GM12878 (cell line): ENCODE measurements at regions not wholly inside any gene's neighbourhood (a gene's known extent, or its start where the extent isn't known, plus 50 kb on each side); places are given as distances from the start of the nearest gene placed in this dataset.

ENCODE experiments used
- ATAC-seq: fragments of 200-7000 bp; cut with Tn5 transposase; 3 replicates; pipeline ENCODE4 v1.9.1; 2020; ENCODE audit warnings: mild to moderate bottlenecking, moderate library complexity
- BruUV-seq: library from RNA; stranded (reverse); fragments of 400-500 nt; replicated peaks from 2 replicates; lab custom pipeline; 2021; lab: Mats Ljungman, UMichigan
- CTCF ChIA-PET: fragments of 300-600 bp; sonication (Branson Sonifier 250); formaldehyde crosslinking; extraction: SDS; loops from one replicate; lab custom pipeline; 2021; ENCODE audit warnings: inconsistent platforms; lab: Yijun Ruan, JAX
- POLR2A ChIA-PET: fragments of 350-600 bp; formaldehyde crosslinking; extraction: SDS; loops from one replicate; lab custom pipeline; 2021; ENCODE audit warnings: inconsistent platforms; lab: Charles Lee
- RAD21 ChIA-PET: fragments of 300-600 bp; sonication (Branson Sonifier 250); formaldehyde crosslinking; loops from one replicate; lab custom pipeline; 2023; ENCODE audit warnings: antibody characterized with exemption; ENCODE audit not compliant: unreplicated experiment; lab: Charles Lee
- SMC1A ChIA-PET: fragments of 300-600 bp; sonication (Branson Sonifier 250); formaldehyde crosslinking; loops from one replicate; lab custom pipeline; 2023; ENCODE audit not compliant: unreplicated experiment, uncharacterized antibody; lab: Charles Lee
- DNase-seq: peaks from one replicate; pipeline ENCODE4 v3.0.0-alpha.2; 2011; ENCODE audit warnings: low read depth, low spot score
- FAIRE-seq: peaks from 3 replicates; lab custom pipeline; 2011; peaks lifted over from hg19 to GRCh38; lab: Jason Lieb, UNC
- H2AFZ ChIP-seq: 2 replicates; pipeline ENCODE4 v1.6.0; 2011; ENCODE audit warnings: low read depth, low read length, control low read depth; ENCODE audit not compliant: control insufficient read depth
- H3K27ac ChIP-seq: 2 replicates; pipeline ENCODE4 v1.5.1; 2011; ENCODE audit warnings: control low read depth; ENCODE audit not compliant: control insufficient read depth, insufficient read depth
- H3K27me3 ChIP-seq, 2 experiments: replicated peaks in 1 of 2; 2 replicates each; pipeline versions ENCODE4 v1.6.0 to v1.6.1; 2011; ENCODE audit warnings: low read length in 1 of 2; ENCODE audit not compliant: control insufficient read depth in 2 of 2, insufficient read depth in 2 of 2
- H3K36me3 ChIP-seq, 2 experiments: 2 replicates each; pipeline ENCODE4 v1.5.1; 2011; ENCODE audit warnings: low read length in 1 of 2; ENCODE audit not compliant: control insufficient read depth in 2 of 2, insufficient read depth in 2 of 2
- H3K4me1 ChIP-seq: 2 replicates; pipeline ENCODE4 v1.6.1; 2011; ENCODE audit warnings: mild to moderate bottlenecking, low read length, moderate library complexity, mixed read lengths; ENCODE audit not compliant: control insufficient read depth, insufficient read depth
- H3K4me2 ChIP-seq: 2 replicates; pipeline ENCODE4 v1.6.0; 2011; ENCODE audit warnings: control low read depth; ENCODE audit not compliant: control insufficient read depth, insufficient read depth
- H3K4me3 ChIP-seq: fragments of 200-600 bp; sonication (generic); 2 replicates; pipeline ENCODE4 v1.5.1; 2016
- H3K79me2 ChIP-seq: 2 replicates; pipeline ENCODE4 v1.6.0; 2011; ENCODE audit warnings: low read length; ENCODE audit not compliant: control insufficient read depth, insufficient read depth
- H3K9ac ChIP-seq: 2 replicates; pipeline ENCODE4 v1.8.0; 2011; ENCODE audit warnings: low read length, control low read depth, mixed read lengths; ENCODE audit not compliant: control insufficient read depth, insufficient read depth
- H3K9me3 ChIP-seq: replicated peaks from 3 replicates; pipeline ENCODE4 v1.5.1; 2011; ENCODE audit warnings: mild to moderate bottlenecking, low read length; ENCODE audit not compliant: control insufficient read depth, insufficient read depth
- H4K20me1 ChIP-seq: 2 replicates; pipeline ENCODE4 v1.6.0; 2011; ENCODE audit not compliant: control insufficient read depth, insufficient read depth
- CREB1 ChIP-seq: IDR thresholded peaks from 2 replicates; pipeline ENCODE4 v1.6.1; 2012; ENCODE audit warnings: low read depth, mild to moderate bottlenecking, inconsistent platforms
- EED ChIP-seq: sonication (generic); IDR thresholded peaks from 2 replicates; pipeline ENCODE4 v1.6.1; 2016; ENCODE audit warnings: antibody characterized with exemption, low read depth
- ELK1 ChIP-seq: IDR thresholded peaks from 2 replicates; pipeline ENCODE4 v1.6.1; 2012; ENCODE audit warnings: low read depth, low read length, improper control_type of control experiment
- IKZF1 ChIP-seq: fragments of 450-650 bp; conservative IDR thresholded peaks from 2 replicates; pipeline ENCODE4 v1.6.1; 2017; ENCODE audit warnings: antibody characterized with exemption, mild to moderate bottlenecking
- IRF4 ChIP-seq: IDR thresholded peaks from 2 replicates; pipeline ENCODE4 v1.6.1; 2011; ENCODE audit warnings: low read depth, low read length
- NFXL1 ChIP-seq: fragments of 450-650 bp; IDR thresholded peaks from 2 replicates; pipeline ENCODE4 v1.6.1; 2017; ENCODE audit warnings: antibody characterized with exemption, mild to moderate bottlenecking, borderline replicate concordance
- NR2C2 ChIP-seq: IDR thresholded peaks from 2 replicates; pipeline ENCODE4 v1.6.1; 2011; ENCODE audit warnings: borderline replicate concordance, low read depth; ENCODE audit not compliant: control insufficient read depth, insufficient read length
- POLR2AphosphoS5 ChIP-seq: IDR thresholded peaks from 2 replicates; pipeline ENCODE4 v1.6.1; 2011; ENCODE audit warnings: mild to moderate bottlenecking, low read length, inconsistent platforms
- PRDM15 ChIP-seq: fragments of 450-650 bp; formaldehyde crosslinking; IDR thresholded peaks from 2 replicates; pipeline ENCODE4 v1.4.0; 2020; ENCODE audit warnings: mild to moderate bottlenecking, moderate library complexity
- RAD51 ChIP-seq: fragments of 450-650 bp; IDR thresholded peaks from 2 replicates; pipeline ENCODE4 v1.6.1; 2016; ENCODE audit warnings: moderate library complexity, mild to moderate bottlenecking, inconsistent platforms
- RFX5 ChIP-seq: IDR thresholded peaks from 2 replicates; pipeline ENCODE4 v1.6.1; 2011; ENCODE audit warnings: low read depth, low read length, improper control_type of control experiment
- SREBF1 ChIP-seq: IDR thresholded peaks from 2 replicates; pipeline ENCODE4 v1.6.1; 2012; ENCODE audit warnings: mild to moderate bottlenecking, low read length
- SUZ12 ChIP-seq: fragments of 200-600 bp; sonication (generic); IDR thresholded peaks from one replicate; pipeline ENCODE4 v1.6.1; 2018; ENCODE audit warnings: antibody characterized with exemption, mild to moderate bottlenecking; ENCODE audit not compliant: unreplicated experiment
- TCF3 ChIP-seq: IDR thresholded peaks from 2 replicates; pipeline ENCODE4 v1.6.1; 2012; ENCODE audit warnings: low read depth, mild to moderate bottlenecking, low read length, borderline replicate concordance; ENCODE audit not compliant: insufficient read depth
- YY1 ChIP-seq: IDR thresholded peaks from 2 replicates; pipeline ENCODE4 v1.6.1; 2011; ENCODE audit warnings: low read depth, mild to moderate bottlenecking, low read length
- WGBS: methylation state at CpG from one replicate; pipeline ENCODE4 v1.1.6; 2016; ENCODE audit warnings: low lambda C conversion rate; ENCODE audit not compliant: insufficient replicate concordance, insufficient coverage; ENCODE audit errors: missing lambda C conversion rate; 5-methylcytosine and 5-hydroxymethylcytosine counted together
- in situ Hi-C: fragments of 300-500 bp; cut with MboI; formaldehyde crosslinking; loops from 9 replicates; pipeline ENCODE4 v1.14.3; 2018; ENCODE audit warnings: mixed read lengths
- intact Hi-C: fragments of 100-400 bp; cut with micrococcal nuclease; formaldehyde crosslinking; loops from one replicate; pipeline ENCODE4 v1.14.2; 2022; ENCODE audit not compliant: unreplicated experiment

- Histone ChIP-seq H3K36me3 (no peaks in the 10 kb centered on the region), H3K27me3 (no peaks in the 10 kb centered on the region), H3K4me3 (no peak overlapping the region), H3K27ac (no peak overlapping the region), H3K4me1 (peaks cover 11% of the 10 kb centered on the region), H4K20me1 (no peaks in the 10 kb centered on the region), H3K9ac (no peak overlapping the region), H2AFZ (no peak overlapping the region), H3K9me3 (no peaks in the 10 kb centered on the region), H3K79me2 (no peaks in the 10 kb centered on the region), H3K4me2 (no peak overlapping the region)
- SMC1A ChIA-PET, result interaction anchor here (0.7 to 1.9 kb wide), 2 partner anchors 10 to 245 kb away, joined by 3 to 4 read pairs; no protein-coding TSS in a partner anchor
- no TSS peak for BruUV-seq
- POLR2A ChIA-PET, result no interaction called here
- ATAC-seq, result no peak
- in situ Hi-C loops, result no loop called here
- RAD21 ChIA-PET, result no interaction called here
- FAIRE-seq, result no peak
- CTCF ChIA-PET, result no interaction called here
- no peak for TF ChIP-seq RAD51
- no peak for TF ChIP-seq SREBF1
- TF ChIP-seq YY1, result no peak
- TF ChIP-seq IRF4, result no peak
- TF ChIP-seq POLR2AphosphoS5, result no peak
- TF ChIP-seq NFXL1, result no peak
- TF ChIP-seq CREB1, result no peak
- no peak for TF ChIP-seq EED
- no peak for TF ChIP-seq IKZF1
- TF ChIP-seq SUZ12, result no peak
- no peak for TF ChIP-seq RFX5
- no peak for TF ChIP-seq NR2C2
- TF ChIP-seq TCF3, result no peak
- no peak for TF ChIP-seq PRDM15 (CRISPR knock-in tag)
- TF ChIP-seq ELK1, result no peak
- intact Hi-C loops, result loop anchor here (10.0 kb wide), 1 partner anchor 88 kb away; no protein-coding TSS in a partner anchor
- 57% methylated on average over 4 of the region's 4 CpGs for WGBS
- DNase-seq, result no peak
These were observed 57.4 kb upstream of the APCDD1 start for GRCh38 chr18:10397004-10397403.
